ENCODE measurements at regions not wholly inside any gene's neighbourhood (a gene's known extent, or its start where the extent isn't known, plus 50 kb on each side); places are given as distances from the start of the nearest gene placed in this dataset.

DNA sequence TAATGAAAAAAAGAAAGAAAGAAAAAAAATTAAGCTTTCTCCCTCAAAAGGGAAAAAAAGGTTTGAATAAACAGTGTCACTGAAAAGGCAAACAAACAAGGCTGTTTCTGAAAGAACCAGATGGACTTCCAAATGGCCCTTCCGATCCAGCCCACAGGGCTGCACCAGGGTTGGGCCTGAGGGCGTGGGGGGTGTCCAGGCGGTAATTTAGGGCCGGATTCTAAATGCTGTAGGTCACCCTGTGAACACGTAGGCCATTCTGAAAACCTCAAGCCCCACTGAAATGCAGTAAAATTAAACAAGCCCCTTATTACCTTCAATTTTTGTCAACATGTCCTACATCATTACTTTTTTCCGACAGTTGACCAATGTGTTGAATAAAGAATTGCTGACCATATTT lies 132.1 kb downstream of the HSD17B3 start:
- no TSS peak for BruUV-seq (replicated peaks)
- H3K4me2 ChIP-seq (ENCODE audit: insufficient read depth, low read length), result no peak overlapping the region
- DNase-seq (ENCODE audit: extremely low read depth in 1 of 4, low spot score in 3 of 4) (no peak), FAIRE-seq (no peak), ATAC-seq (no peak)
- peaks cover 0 to 4% of the 10 kb centered on the region in 2 experiments; a peak in 1 of 5 replicates for H3K4me1 ChIP-seq (replicated peaks in 1 of 2; ENCODE audit: control insufficient read depth in 2 of 2, insufficient read depth in 2 of 2, low read length in 2 of 2)
- in situ Hi-C loops (cut with MboI) (no loop called here), intact Hi-C loops (cut with micrococcal nuclease) (no loop called here)
- H3K27ac ChIP-seq (ENCODE audit: extremely low read depth, low read depth, low read length), result no peak overlapping the region
- H4K20me1 ChIP-seq (replicated peaks; ENCODE audit: control insufficient read depth, insufficient read depth, low read length), result no peaks in the 10 kb centered on the region; the same call in 1 of the 2 replicates
- no peak overlapping the region for H3K9ac ChIP-seq (ENCODE audit: insufficient read depth in 1 of 2, low read depth in 2 of 2, low read length in 2 of 2)
- whole genome bisulfite sequencing (ENCODE audit: insufficient coverage, low coverage, missing lambda C conversion rate), result 0% methylated on average over 6 of the region's 6 CpGs
- CTCF ChIA-PET (ENCODE audit: low intra/inter-chr PET ratio), result no interaction called here
- H3K79me2 ChIP-seq (ENCODE audit: control insufficient read depth, insufficient read depth, low read length), result no peaks in the 10 kb centered on the region
- no peak overlapping the region for H2AFZ ChIP-seq (ENCODE audit: low read depth, low read length)
- no peaks in the 10 kb centered on the region for H3K9me3 ChIP-seq (replicated peaks; ENCODE audit: control insufficient read depth, insufficient read depth, low read depth, low read length)
- H3K36me3 ChIP-seq (ENCODE audit: control insufficient read depth, insufficient read depth, low read length), result no peaks in the 10 kb centered on the region
- no peak overlapping the region for H3K4me3 ChIP-seq
- TF ChIP-seq RFX1 (IDR thresholded peaks at IDR 0.05), result no peak
- TF ChIP-seq ZNF668 (CRISPR knock-in tag; IDR thresholded peaks at IDR 0.05), result no peak
- TF ChIP-seq TFAM (CRISPR knock-in tag; conservative IDR thresholded peaks at IDR 0.05), result no peak
- TF ChIP-seq DNMT1 (IDR thresholded peaks at IDR 0.05), result no peak
- TF ChIP-seq STAT5A (IDR thresholded peaks at IDR 0.05; ENCODE audit: borderline replicate concordance, low read length), result no peak
- TF ChIP-seq ELF2 (CRISPR knock-in tag; IDR thresholded peaks at IDR 0.05), result no peak
- no peak for TF ChIP-seq BRD4 (IDR thresholded peaks at IDR 0.05)
- no peak for TF ChIP-seq ZBED1 (IDR thresholded peaks at IDR 0.05)
- no peak for TF ChIP-seq SIN3A (IDR thresholded peaks at IDR 0.05; ENCODE audit: borderline replicate concordance in 2 of 2, control insufficient read depth in 1 of 2, low read depth in 2 of 2, low read length in 2 of 2)
- TF ChIP-seq BHLHE40 (IDR thresholded peaks at IDR 0.05; ENCODE audit: low read length), result no peak
- no peak for TF ChIP-seq ZNF79 (CRISPR knock-in tag; IDR thresholded peaks at IDR 0.05; ENCODE audit: low read depth)
- TF ChIP-seq, protein P1, sequence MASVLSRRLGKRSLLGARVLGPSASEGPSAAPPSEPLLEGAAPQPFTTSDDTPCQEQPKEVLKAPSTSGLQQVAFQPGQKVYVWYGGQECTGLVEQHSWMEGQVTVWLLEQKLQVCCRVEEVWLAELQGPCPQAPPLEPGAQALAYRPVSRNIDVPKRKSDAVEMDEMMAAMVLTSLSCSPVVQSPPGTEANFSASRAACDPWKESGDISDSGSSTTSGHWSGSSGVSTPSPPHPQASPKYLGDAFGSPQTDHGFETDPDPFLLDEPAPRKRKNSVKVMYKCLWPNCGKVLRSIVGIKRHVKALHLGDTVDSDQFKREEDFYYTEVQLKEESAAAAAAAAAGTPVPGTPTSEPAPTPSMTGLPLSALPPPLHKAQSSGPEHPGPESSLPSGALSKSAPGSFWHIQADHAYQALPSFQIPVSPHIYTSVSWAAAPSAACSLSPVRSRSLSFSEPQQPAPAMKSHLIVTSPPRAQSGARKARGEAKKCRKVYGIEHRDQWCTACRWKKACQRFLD (CRISPR knock-in tag; IDR thresholded peaks at IDR 0.05), result no peak
- no peak for TF ChIP-seq YBX1 (IDR thresholded peaks at IDR 0.05)
- TF ChIP-seq KAT2B (IDR thresholded peaks at IDR 0.05; ENCODE audit: low read depth, low read length), result no peak
- TF ChIP-seq POLR2H (tag; IDR thresholded peaks at IDR 0.05; ENCODE audit: low read depth), result no peak
- H3K27me3 ChIP-seq (ENCODE audit: control insufficient read depth in 2 of 2, insufficient read depth in 2 of 2, low read length in 2 of 2), result peaks cover 45 to 68% of the 10 kb centered on the region in 2 experiments
- POLR2A ChIA-PET, result no interaction called here
- no peaks in the 10 kb centered on the region for H3K9me1 ChIP-seq (ENCODE audit: control insufficient read depth, insufficient read depth, low read length)
